ENCODE measurements at regions not wholly inside any gene's neighbourhood (a gene's known extent, or its start where the extent isn't known, plus 50 kb on each side); places are given as distances from the start of the nearest gene placed in this dataset.

- TF ChIP-seq POLR2AphosphoS5 (IDR thresholded peaks at IDR 0.05) = no peak
- no peak for TF ChIP-seq CTCF (IDR thresholded peaks at IDR 0.05)
- no peak for TF ChIP-seq POLR2A (IDR thresholded peaks at IDR 0.05)
- Histone ChIP-seq H3K4me1 (peaks cover 5 to 31% of the 10 kb centered on the region in 2 donors), H3K36me3 (no peaks in the 10 kb centered on the region), H3K27ac (peak overlapping the region; percentile 99), H3K27me3 (no peaks in the 10 kb centered on the region), H3K9me3 (no peaks in the 10 kb centered on the region), H3K4me3 (no peak overlapping the region)
- no peak for DNase-seq (ENCODE audit: low spot score in 2 of 2)
- intact Hi-C loops (cut with DNase I; ENCODE audit: low total_unique reads) = loop anchor here (5.0 kb wide), 1 partner anchor 1208 kb away; no protein-coding TSS in a partner anchor
These were observed 221.8 kb upstream of the TPRG1 start for GRCh38 chr3:188949996-188950395.

GRCh38 chr3:188950832-188951489, 220.8 kb upstream of the TPRG1 start:
- intact Hi-C loops (cut with DNase I; ENCODE audit: low total_unique reads) = no loop called here
- H3K4me3 ChIP-seq = no peak overlapping the region

GRCh38 chr3:188951734-188952133, 220.0 kb upstream of the TPRG1 start:
- intact Hi-C loops (cut with DNase I; ENCODE audit: low total_unique reads) = no loop called here
- Histone ChIP-seq H3K4me1 (peaks cover 5 to 26% of the 10 kb centered on the region in 2 donors), H3K9me3 (no peaks in the 10 kb centered on the region), H3K4me3 (no peak overlapping the region), H3K27me3 (no peaks in the 10 kb centered on the region), H3K27ac (peak overlapping the region; percentile 99), H3K36me3 (no peaks in the 10 kb centered on the region)
- DNase-seq (ENCODE audit: low spot score in 2 of 2) = no peak
- TF ChIP-seq POLR2AphosphoS5 (IDR thresholded peaks at IDR 0.05) (no peak), CTCF (IDR thresholded peaks at IDR 0.05) (no peak), POLR2A (IDR thresholded peaks at IDR 0.05) (no peak)

More at GRCh38 chr3:188950832-188951489, 220.8 kb upstream of the TPRG1 start:
- H3K27me3 ChIP-seq = no peaks in the 10 kb centered on the region
- TF ChIP-seq POLR2AphosphoS5 (IDR thresholded peaks at IDR 0.05) (peak in 2 of 3 donors; percentile 23 to 54), CTCF (IDR thresholded peaks at IDR 0.05) (no peak), POLR2A (IDR thresholded peaks at IDR 0.05) (no peak)
- H3K4me1 ChIP-seq = peaks cover 5 to 26% of the 10 kb centered on the region in 2 donors
- no peaks in the 10 kb centered on the region for H3K36me3 ChIP-seq
- no peaks in the 10 kb centered on the region for H3K9me3 ChIP-seq
- peak in 1 of 2 donors; percentile 38 for DNase-seq (ENCODE audit: low spot score in 2 of 2)
- peak overlapping the region; percentile 99 for H3K27ac ChIP-seq

- no peaks in the 10 kb centered on the region for H3K36me3 ChIP-seq
- no peak overlapping the region for H3K27ac ChIP-seq
- peak; percentile 74 to 82 for DNase-seq (ENCODE audit: low spot score in 2 of 2)
- no peaks in the 10 kb centered on the region for H3K27me3 ChIP-seq
- intact Hi-C loops (cut with DNase I; ENCODE audit: low total_unique reads) = no loop called here
- no peak overlapping the region for H3K4me3 ChIP-seq
- no peaks in the 10 kb centered on the region for H3K9me3 ChIP-seq
- TF ChIP-seq POLR2A (IDR thresholded peaks at IDR 0.05) = no peak
- TF ChIP-seq CTCF (IDR thresholded peaks at IDR 0.05) = peak; percentile 88 to 94 (median 93)
- peak; percentile 67 to 93 (median 80) for TF ChIP-seq POLR2AphosphoS5 (IDR thresholded peaks at IDR 0.05)
- H3K4me1 ChIP-seq = peaks cover 0 to 15% of the 10 kb centered on the region in 2 donors
These were observed 217.1 kb upstream of the TPRG1 start for GRCh38 chr3:188954590-188955208.

- peak overlapping the region; percentile 4 to 49 for H3K27ac ChIP-seq
- peaks cover 0 to 6% of the 10 kb centered on the region in 2 donors for H3K4me1 ChIP-seq
These were observed 215.9 kb upstream of the TPRG1 start for GRCh38 chr3:188955919-188956318.

More at GRCh38 chr3:188955919-188956318, 215.9 kb upstream of the TPRG1 start:
- intact Hi-C loops (cut with DNase I; ENCODE audit: low total_unique reads) = no loop called here
- no peaks in the 10 kb centered on the region for H3K36me3 ChIP-seq
- no peak for TF ChIP-seq POLR2AphosphoS5 (IDR thresholded peaks at IDR 0.05)
- no peak for TF ChIP-seq CTCF (IDR thresholded peaks at IDR 0.05)
- TF ChIP-seq POLR2A (IDR thresholded peaks at IDR 0.05) = no peak
- no peaks in the 10 kb centered on the region for H3K27me3 ChIP-seq
- no peaks in the 10 kb centered on the region for H3K9me3 ChIP-seq
- no peak overlapping the region for H3K4me3 ChIP-seq
- no peak for DNase-seq (ENCODE audit: low spot score in 2 of 2)

Measured in breast epithelium (tissue), 4 donors.